Activated naive CD8-positive, alpha-beta T cell treated with anti-CD3 and anti-CD28 coated beads, Interleukin-2, amount 50 U/mL, for 24 hours (primary cell): ENCODE measurements at regions not wholly inside any gene's neighbourhood (a gene's known extent, or its start where the extent isn't known, plus 50 kb on each side); places are given as distances from the start of the nearest gene placed in this dataset.
"Not testable (repeated sequence)": the region's sequence is repeated elsewhere in the genome, so short reads cannot be mapped to it uniquely, and the experiment has no call there.

ENCODE experiments used
- ATAC-seq: fragments of 150-1000 bp; cut with Tn5 transposase; one replicate; pipeline ENCODE4 v1.10.0; 2021
- DNase-seq: peaks from one replicate; pipeline ENCODE4 v3.0.0; 2021
- H3K27ac Mint-ChIP-seq: one replicate; pipeline ENCODE4 v1.8.0; 2021; ENCODE audit warnings: mild to moderate bottlenecking, mixed read lengths
- H3K27me3 Mint-ChIP-seq: one replicate; pipeline ENCODE4 v1.8.0; 2021; ENCODE audit warnings: mixed read lengths
- H3K36me3 Mint-ChIP-seq: one replicate; pipeline ENCODE4 v1.8.0; 2021; ENCODE audit warnings: low read depth, mixed read lengths
- H3K4me1 Mint-ChIP-seq: one replicate; pipeline ENCODE4 v1.8.0; 2021; ENCODE audit warnings: mixed read lengths
- H3K4me3 Mint-ChIP-seq: one replicate; pipeline ENCODE4 v1.8.0; 2021; ENCODE audit warnings: mild to moderate bottlenecking, moderate library complexity, mixed read lengths
- H3K9me3 Mint-ChIP-seq: one replicate; pipeline ENCODE4 v1.8.0; 2021; ENCODE audit warnings: mixed read lengths

- no peaks in the 10 kb centered on the region for H3K27me3 Mint-ChIP-seq
- no peak overlapping the region for H3K27ac Mint-ChIP-seq
- no peak overlapping the region for H3K4me3 Mint-ChIP-seq
- H3K4me1 Mint-ChIP-seq = no peaks in the 10 kb centered on the region
- DNase-seq (no peak), ATAC-seq (no peak)
- peaks cover 11% of the 10 kb centered on the region for H3K9me3 Mint-ChIP-seq
- H3K36me3 Mint-ChIP-seq = no peaks in the 10 kb centered on the region
Measured at GRCh38 chr14:28820677-28821076, 54.1 kb downstream of the FOXG1 start.

GRCh38 chr14:28821993-28822392, 55.4 kb downstream of the FOXG1 start:
- Mint-ChIP-seq H3K36me3 (no peaks in the 10 kb centered on the region), H3K4me1 (no peaks in the 10 kb centered on the region), H3K9me3 (peaks cover 11% of the 10 kb centered on the region), H3K4me3 (no peak overlapping the region), H3K27ac (no peak overlapping the region), H3K27me3 (no peaks in the 10 kb centered on the region)
- DNase-seq (no peak), ATAC-seq (no peak)

- Mint-ChIP-seq H3K27ac (no peak overlapping the region), H3K4me1 (no peaks in the 10 kb centered on the region), H3K27me3 (no peaks in the 10 kb centered on the region), H3K4me3 (no peak overlapping the region), H3K9me3 (peaks cover 14% of the 10 kb centered on the region), H3K36me3 (no peaks in the 10 kb centered on the region)
- ATAC-seq (no peak), DNase-seq (no peak)
Measured at GRCh38 chr14:28823245-28823644, 56.7 kb downstream of the FOXG1 start.

GRCh38 chr14:28830115-28830534, 63.5 kb downstream of the FOXG1 start:
- no peak for ATAC-seq
- Mint-ChIP-seq H3K36me3 (no peaks in the 10 kb centered on the region), H3K27ac (no peak overlapping the region), H3K4me3 (no peak overlapping the region), H3K4me1 (no peaks in the 10 kb centered on the region), H3K9me3 (peaks cover 9% of the 10 kb centered on the region), H3K27me3 (no peaks in the 10 kb centered on the region)
- no peak for DNase-seq

GRCh38 chr14:28831126-28831525, 64.5 kb downstream of the FOXG1 start:
- peaks cover 9% of the 10 kb centered on the region for H3K9me3 Mint-ChIP-seq

GRCh38 chr14:28842569-28842968, 76.0 kb downstream of the FOXG1 start:
- DNase-seq, ATAC-seq, H3K36me3 Mint-ChIP-seq, H3K27ac Mint-ChIP-seq, H3K4me1 Mint-ChIP-seq, H3K4me3 Mint-ChIP-seq, H3K27me3 Mint-ChIP-seq: not testable (repeated sequence)
- H3K9me3 Mint-ChIP-seq = peaks cover 29% of the 10 kb centered on the region

More at GRCh38 chr14:28831126-28831525, 64.5 kb downstream of the FOXG1 start:
- H3K36me3 Mint-ChIP-seq = no peaks in the 10 kb centered on the region
- no peak overlapping the region for H3K27ac Mint-ChIP-seq
- H3K27me3 Mint-ChIP-seq = no peaks in the 10 kb centered on the region
- H3K4me1 Mint-ChIP-seq = no peaks in the 10 kb centered on the region
- no peak overlapping the region for H3K4me3 Mint-ChIP-seq
- DNase-seq (no peak), ATAC-seq (no peak)

GRCh38 chr14:28867571-28867970, 101.0 kb downstream of the FOXG1 start:
- H3K9me3 Mint-ChIP-seq = peaks cover 26% of the 10 kb centered on the region
- no peak for DNase-seq
- ATAC-seq = no peak
- no peaks in the 10 kb centered on the region for H3K36me3 Mint-ChIP-seq
- no peak overlapping the region for H3K27ac Mint-ChIP-seq
- H3K4me1 Mint-ChIP-seq = no peaks in the 10 kb centered on the region
- no peak overlapping the region for H3K4me3 Mint-ChIP-seq
- H3K27me3 Mint-ChIP-seq = no peaks in the 10 kb centered on the region

GRCh38 chr14:28870033-28870564, 103.5 kb downstream of the FOXG1 start:
- no peak overlapping the region for H3K4me3 Mint-ChIP-seq
- H3K27ac Mint-ChIP-seq = no peak overlapping the region
- no peaks in the 10 kb centered on the region for H3K36me3 Mint-ChIP-seq
- H3K4me1 Mint-ChIP-seq = no peaks in the 10 kb centered on the region
- H3K27me3 Mint-ChIP-seq = no peaks in the 10 kb centered on the region
- ATAC-seq (no peak), DNase-seq (no peak)
- peaks cover 26% of the 10 kb centered on the region for H3K9me3 Mint-ChIP-seq

- DNase-seq (no peak), ATAC-seq (no peak)
- Mint-ChIP-seq H3K36me3 (no peaks in the 10 kb centered on the region), H3K27me3 (no peaks in the 10 kb centered on the region), H3K9me3 (no peaks in the 10 kb centered on the region), H3K27ac (no peak overlapping the region), H3K4me3 (no peak overlapping the region), H3K4me1 (no peaks in the 10 kb centered on the region)
Measured at GRCh38 chr14:28875934-28876571, 109.5 kb downstream of the FOXG1 start.

GRCh38 chr14:28876572-28876945, 110.0 kb downstream of the FOXG1 start:
- no peaks in the 10 kb centered on the region for H3K9me3 Mint-ChIP-seq
- no peak for ATAC-seq

GRCh38 chr14:28877923-28878322, 111.3 kb downstream of the FOXG1 start:
- H3K9me3 Mint-ChIP-seq = peaks cover 6% of the 10 kb centered on the region

More at GRCh38 chr14:28876572-28876945, 110.0 kb downstream of the FOXG1 start:
- Mint-ChIP-seq H3K27ac (no peak overlapping the region), H3K4me3 (no peak overlapping the region), H3K36me3 (no peaks in the 10 kb centered on the region), H3K27me3 (no peaks in the 10 kb centered on the region), H3K4me1 (no peaks in the 10 kb centered on the region)
- DNase-seq = no peak

GRCh38 chr14:28879573-28879996, 113.0 kb downstream of the FOXG1 start:
- no peaks in the 10 kb centered on the region for H3K4me1 Mint-ChIP-seq
- no peaks in the 10 kb centered on the region for H3K27me3 Mint-ChIP-seq
- ATAC-seq (no peak), DNase-seq (no peak)
- H3K36me3 Mint-ChIP-seq = no peaks in the 10 kb centered on the region
- peaks cover 6% of the 10 kb centered on the region for H3K9me3 Mint-ChIP-seq
- no peak overlapping the region for H3K27ac Mint-ChIP-seq
- no peak overlapping the region for H3K4me3 Mint-ChIP-seq

More at GRCh38 chr14:28877923-28878322, 111.3 kb downstream of the FOXG1 start:
- Mint-ChIP-seq H3K27ac (no peak overlapping the region), H3K4me3 (no peak overlapping the region), H3K36me3 (no peaks in the 10 kb centered on the region), H3K4me1 (no peaks in the 10 kb centered on the region), H3K27me3 (no peaks in the 10 kb centered on the region)
- no peak for DNase-seq
- ATAC-seq = no peak

- H3K4me1 Mint-ChIP-seq = no peaks in the 10 kb centered on the region
- ATAC-seq (no peak), DNase-seq (no peak)
- no peak overlapping the region for H3K4me3 Mint-ChIP-seq
- peaks cover 15% of the 10 kb centered on the region for H3K9me3 Mint-ChIP-seq
- no peaks in the 10 kb centered on the region for H3K36me3 Mint-ChIP-seq
- H3K27me3 Mint-ChIP-seq = no peaks in the 10 kb centered on the region
- no peak overlapping the region for H3K27ac Mint-ChIP-seq
Measured at GRCh38 chr14:28886940-28887339, 120.4 kb downstream of the FOXG1 start.

GRCh38 chr14:28895389-28895788, 128.8 kb downstream of the FOXG1 start:
- Mint-ChIP-seq H3K36me3 (no peaks in the 10 kb centered on the region), H3K9me3 (no peaks in the 10 kb centered on the region), H3K27me3 (no peaks in the 10 kb centered on the region), H3K4me3 (no peak overlapping the region), H3K27ac (no peak overlapping the region), H3K4me1 (no peaks in the 10 kb centered on the region)
- ATAC-seq (no peak), DNase-seq (no peak)

- H3K4me1 Mint-ChIP-seq = no peaks in the 10 kb centered on the region
- H3K36me3 Mint-ChIP-seq = no peaks in the 10 kb centered on the region
- H3K4me3 Mint-ChIP-seq = no peak overlapping the region
Measured at GRCh38 chr14:28896337-28896736, 129.8 kb downstream of the FOXG1 start.

More at GRCh38 chr14:28896337-28896736, 129.8 kb downstream of the FOXG1 start:
- Mint-ChIP-seq H3K9me3 (no peaks in the 10 kb centered on the region), H3K27ac (no peak overlapping the region), H3K27me3 (no peaks in the 10 kb centered on the region)
- ATAC-seq (no peak), DNase-seq (no peak)
